Pancreas (tissue), 10 donors: ENCODE measurements at regions not wholly inside any gene's neighbourhood (a gene's known extent, or its start where the extent isn't known, plus 50 kb on each side); places are given as distances from the start of the nearest gene placed in this dataset.

Source experiments
- ATAC-seq, 4 donors: fragments of 200-7000 bp; cut with Tn5 transposase; one replicate each; pipeline versions ENCODE4 v1.8.0 to v1.9.1; 2020; ENCODE audit warnings: mild to moderate bottlenecking in 4 of 4, moderate library complexity in 4 of 4
- DNase-seq, 6 donors: peaks; one replicate each; pipeline ENCODE4 v3.0.0-alpha.2; 2020
- FAIRE-seq: peaks from 2 replicates; lab custom pipeline; 2012; peaks lifted over from hg19 to GRCh38; lab: Jason Lieb, UNC
- H3K27ac ChIP-seq, 4 donors: fragments of 200-600 bp; sonication (generic); 1 replicate in 3 of 4; 2 replicates in 1 of 4; pipeline versions ENCODE4 v1.5.0 to v1.8.0; 2020
- H3K27me3 ChIP-seq, 4 donors: fragments of 200-600 bp; one replicate each; pipeline ENCODE4 v1.8.0; 2021
- H3K36me3 ChIP-seq, 3 donors: fragments of 200-600 bp; sonication (generic) in 1 of 3; one replicate each; pipeline versions ENCODE4 v1.5.0 to v1.8.0; 2020 to 2021
- H3K4me1 ChIP-seq, 3 donors: fragments of 200-600 bp; one replicate each; pipeline ENCODE4 v1.8.0; 2021
- H3K4me3 ChIP-seq, 4 donors: fragments of 200-600 bp; sonication (generic) in 2 of 4; one replicate each; pipeline versions ENCODE4 v1.5.0 to v1.8.0; 2020 to 2021
- H3K9me3 ChIP-seq, 4 donors: fragments of 200-600 bp; one replicate each; pipeline ENCODE4 v1.8.0; 2021
- WGBS, 2 donors: extraction: QIAGEN DNeasy Blood & Tissue Kit; methylation state at CpG; one replicate each; pipeline ENCODE4 v1.1.7; 2013; 5-methylcytosine and 5-hydroxymethylcytosine counted together
- intact Hi-C, 3 donors: fragments of 100-400 bp; cut with DNase I; formaldehyde crosslinking; loops; one replicate each; pipeline versions ENCODE4 v1.11.1 to v1.14.2; 2022
- TF ChIP-seq, protein P1 (sequence below), 4 donors: fragments of 200-600 bp; sonication (generic) in 3 of 4; IDR thresholded peaks; one replicate each; pipeline versions ENCODE4 v1.5.0 to v1.8.0; 2021; ENCODE audit warnings: antibody characterized with exemption in 4 of 4
- donor health status: healthy with polysubstance abuse.
- donor health status: DM: no; HTN: no; CAD: no; lungs with moderate emphysema.
- donor health status: DM: no; HTN: no; CAD: no.
- donor health status: control.
- donor health status: control.
- donor health status: Bipolar disorder and iron deficiency.
- donor health status: DM: yes; HTN: yes; CAD: no.
- donor health status: DM: no; HTN: no; CAD: no.
- donor health status: DM: no; HTN: no; CAD: no.
- donor health status: DM: yes; HTN: yes; CAD: no.

DNA sequence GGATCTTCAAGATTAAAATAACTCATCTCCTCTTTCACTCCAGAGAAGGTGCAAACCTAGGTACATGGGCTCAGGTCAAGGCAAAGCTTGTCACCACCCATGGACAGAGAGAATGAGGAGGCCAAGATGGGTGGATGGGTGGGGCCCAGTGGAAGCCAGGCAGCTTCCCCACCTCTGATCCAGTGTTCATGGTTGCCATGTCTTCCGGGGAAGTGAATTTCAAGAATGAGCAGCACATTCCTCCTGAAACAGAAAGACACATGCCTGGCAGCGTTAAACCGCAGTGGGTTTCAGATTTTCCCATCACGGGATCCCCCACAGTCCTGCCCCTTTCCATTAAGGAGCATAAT is 301.7 kb downstream of the EIPR1 start:
- ATAC-seq: no peak
- intact Hi-C loops: no loop called here
- Histone ChIP-seq H3K4me1 (no peaks in the 10 kb centered on the region), H3K27me3 (no peaks in the 10 kb centered on the region), H3K4me3 (no peak overlapping the region), H3K36me3 (no peaks in the 10 kb centered on the region), H3K9me3 (no peaks in the 10 kb centered on the region), H3K27ac (no peak overlapping the region)
- WGBS, 2 donors: 88 to 89% methylated on average over 4 of the region's 4 CpGs
- TF ChIP-seq, protein P1, sequence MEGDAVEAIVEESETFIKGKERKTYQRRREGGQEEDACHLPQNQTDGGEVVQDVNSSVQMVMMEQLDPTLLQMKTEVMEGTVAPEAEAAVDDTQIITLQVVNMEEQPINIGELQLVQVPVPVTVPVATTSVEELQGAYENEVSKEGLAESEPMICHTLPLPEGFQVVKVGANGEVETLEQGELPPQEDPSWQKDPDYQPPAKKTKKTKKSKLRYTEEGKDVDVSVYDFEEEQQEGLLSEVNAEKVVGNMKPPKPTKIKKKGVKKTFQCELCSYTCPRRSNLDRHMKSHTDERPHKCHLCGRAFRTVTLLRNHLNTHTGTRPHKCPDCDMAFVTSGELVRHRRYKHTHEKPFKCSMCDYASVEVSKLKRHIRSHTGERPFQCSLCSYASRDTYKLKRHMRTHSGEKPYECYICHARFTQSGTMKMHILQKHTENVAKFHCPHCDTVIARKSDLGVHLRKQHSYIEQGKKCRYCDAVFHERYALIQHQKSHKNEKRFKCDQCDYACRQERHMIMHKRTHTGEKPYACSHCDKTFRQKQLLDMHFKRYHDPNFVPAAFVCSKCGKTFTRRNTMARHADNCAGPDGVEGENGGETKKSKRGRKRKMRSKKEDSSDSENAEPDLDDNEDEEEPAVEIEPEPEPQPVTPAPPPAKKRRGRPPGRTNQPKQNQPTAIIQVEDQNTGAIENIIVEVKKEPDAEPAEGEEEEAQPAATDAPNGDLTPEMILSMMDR (IDR thresholded peaks at IDR 0.05): no peak
- FAIRE-seq: no peak
- no peak for DNase-seq

DNA sequence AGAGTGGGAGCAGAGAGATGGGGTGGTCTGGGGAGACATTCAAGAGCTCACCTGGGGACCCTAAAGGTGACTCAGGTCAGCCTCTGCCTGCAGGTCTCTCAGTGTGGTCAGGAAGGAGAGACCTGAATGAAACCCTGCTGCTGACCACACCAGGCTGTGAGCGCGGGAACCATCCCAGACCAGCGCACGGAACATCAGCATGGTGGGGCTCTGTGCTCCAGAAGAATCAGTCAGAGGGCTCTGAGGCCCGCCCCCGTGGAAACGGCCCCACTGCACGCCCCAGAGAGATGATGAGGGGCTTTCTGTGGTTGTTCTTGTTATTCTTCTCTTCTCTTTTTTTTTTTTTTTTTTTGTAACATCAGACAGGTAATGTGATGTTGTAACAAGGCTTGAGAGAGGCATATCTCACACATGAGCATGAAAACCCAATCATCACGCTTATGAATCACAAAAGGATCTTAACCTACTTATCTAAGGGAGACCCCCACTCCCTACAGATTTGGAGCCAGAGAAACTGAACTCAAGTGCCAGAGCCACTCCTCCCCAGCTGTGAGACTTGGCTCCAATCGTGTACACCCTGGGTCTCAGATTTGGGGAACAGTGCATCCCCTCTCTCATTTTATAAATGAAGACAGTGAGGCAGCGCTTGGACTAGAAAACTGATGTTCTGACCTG is 302.2 kb downstream of the EIPR1 start:
- WGBS, 2 donors: 70 to 77% methylated on average over 11 of the region's 11 CpGs
- Histone ChIP-seq H3K36me3 (no peaks in the 10 kb centered on the region), H3K4me1 (no peaks in the 10 kb centered on the region), H3K9me3 (no peaks in the 10 kb centered on the region), H3K27me3 (no peaks in the 10 kb centered on the region), H3K4me3 (no peak overlapping the region), H3K27ac (no peak overlapping the region)
- ATAC-seq: no peak
- no peak for FAIRE-seq
- DNase-seq: no peak
- intact Hi-C loops: no loop called here
- TF ChIP-seq, protein P1 (IDR thresholded peaks at IDR 0.05): no peak

DNA sequence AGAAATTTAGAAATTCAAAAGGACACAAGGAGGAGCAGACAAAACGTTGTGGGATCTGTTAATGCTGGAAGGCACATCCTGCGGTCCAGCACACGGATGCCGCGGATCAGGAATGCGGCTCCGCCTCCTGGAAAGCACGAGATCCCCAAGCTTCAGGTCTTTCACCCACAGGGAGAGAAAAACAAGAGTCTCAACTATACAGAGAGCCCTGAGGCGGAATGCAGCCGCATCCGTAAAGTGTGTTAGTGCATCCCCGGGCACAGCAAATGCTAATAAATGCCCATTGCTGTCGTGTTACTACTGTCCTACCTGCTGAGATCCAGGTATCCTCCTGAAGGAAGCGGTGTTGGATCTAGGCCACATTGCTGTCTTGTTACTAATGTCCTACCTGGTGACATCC is 303.9 kb downstream of the EIPR1 start:
- Histone ChIP-seq H3K4me1 (no peaks in the 10 kb centered on the region), H3K27ac (no peak overlapping the region), H3K9me3 (no peaks in the 10 kb centered on the region), H3K4me3 (no peak overlapping the region), H3K36me3 (no peaks in the 10 kb centered on the region), H3K27me3 (no peaks in the 10 kb centered on the region)
- 74 to 77% methylated on average over 14 of the region's 14 CpGs for WGBS, 2 donors
- FAIRE-seq (no peak), DNase-seq (no peak), ATAC-seq (no peak)
- intact Hi-C loops: no loop called here
- TF ChIP-seq, protein P1 (IDR thresholded peaks at IDR 0.05): no peak

- 42 to 54% methylated on average over 13 of the region's 13 CpGs for WGBS, 2 donors
- FAIRE-seq (no peak), ATAC-seq (no peak), DNase-seq (no peak)
- Histone ChIP-seq H3K27ac (no peak overlapping the region), H3K4me1 (no peaks in the 10 kb centered on the region), H3K9me3 (no peaks in the 10 kb centered on the region), H3K4me3 (no peak overlapping the region), H3K36me3 (no peaks in the 10 kb centered on the region), H3K27me3 (no peaks in the 10 kb centered on the region)
- intact Hi-C loops: no loop called here
- TF ChIP-seq, protein P1 (IDR thresholded peaks at IDR 0.05): no peak
These were observed 304.5 kb downstream of the EIPR1 start for GRCh38 chr2:3073041-3073595.

- H3K27me3 ChIP-seq: no peaks in the 10 kb centered on the region
- FAIRE-seq: no peak
- WGBS, 2 donors: 82 to 84% methylated on average over 10 of the region's 10 CpGs
- no peak for DNase-seq
- TF ChIP-seq, protein P1 (IDR thresholded peaks at IDR 0.05): no peak
- H3K27ac ChIP-seq: no peak overlapping the region
- no peak overlapping the region for H3K4me3 ChIP-seq
- no peaks in the 10 kb centered on the region for H3K4me1 ChIP-seq
- no peaks in the 10 kb centered on the region for H3K9me3 ChIP-seq
- intact Hi-C loops: no loop called here
- no peaks in the 10 kb centered on the region for H3K36me3 ChIP-seq
- no peak for ATAC-seq
These were observed 305.8 kb downstream of the EIPR1 start for GRCh38 chr2:3071685-3072263.
